GM12878 (cell line): ENCODE measurements at regions not wholly inside any gene's neighbourhood (a gene's known extent, or its start where the extent isn't known, plus 50 kb on each side); places are given as distances from the start of the nearest gene placed in this dataset.

Experiments
- ATAC-seq: fragments of 200-7000 bp; cut with Tn5 transposase; 3 replicates; pipeline ENCODE4 v1.9.1; 2020; ENCODE audit warnings: mild to moderate bottlenecking, moderate library complexity
- BruUV-seq: library from RNA; stranded (reverse); fragments of 400-500 nt; replicated peaks from 2 replicates; lab custom pipeline; 2021; lab: Mats Ljungman, UMichigan
- CTCF ChIA-PET: fragments of 300-600 bp; sonication (Branson Sonifier 250); formaldehyde crosslinking; extraction: SDS; loops from one replicate; lab custom pipeline; 2021; ENCODE audit warnings: inconsistent platforms; lab: Yijun Ruan, JAX
- POLR2A ChIA-PET: fragments of 350-600 bp; formaldehyde crosslinking; extraction: SDS; loops from one replicate; lab custom pipeline; 2021; ENCODE audit warnings: inconsistent platforms; lab: Charles Lee
- RAD21 ChIA-PET: fragments of 300-600 bp; sonication (Branson Sonifier 250); formaldehyde crosslinking; loops from one replicate; lab custom pipeline; 2023; ENCODE audit warnings: antibody characterized with exemption; ENCODE audit not compliant: unreplicated experiment; lab: Charles Lee
- SMC1A ChIA-PET: fragments of 300-600 bp; sonication (Branson Sonifier 250); formaldehyde crosslinking; loops from one replicate; lab custom pipeline; 2023; ENCODE audit not compliant: unreplicated experiment, uncharacterized antibody; lab: Charles Lee
- DNase-seq: peaks from one replicate; pipeline ENCODE4 v3.0.0-alpha.2; 2011; ENCODE audit warnings: low read depth, low spot score
- FAIRE-seq: peaks from 3 replicates; lab custom pipeline; 2011; peaks lifted over from hg19 to GRCh38; lab: Jason Lieb, UNC
- H2AFZ ChIP-seq: 2 replicates; pipeline ENCODE4 v1.6.0; 2011; ENCODE audit warnings: low read depth, low read length, control low read depth; ENCODE audit not compliant: control insufficient read depth
- H3K27ac ChIP-seq: 2 replicates; pipeline ENCODE4 v1.5.1; 2011; ENCODE audit warnings: control low read depth; ENCODE audit not compliant: control insufficient read depth, insufficient read depth
- H3K27me3 ChIP-seq, 2 experiments: replicated peaks in 1 of 2; 2 replicates each; pipeline versions ENCODE4 v1.6.0 to v1.6.1; 2011; ENCODE audit warnings: low read length in 1 of 2; ENCODE audit not compliant: control insufficient read depth in 2 of 2, insufficient read depth in 2 of 2
- H3K36me3 ChIP-seq, 2 experiments: 2 replicates each; pipeline ENCODE4 v1.5.1; 2011; ENCODE audit warnings: low read length in 1 of 2; ENCODE audit not compliant: control insufficient read depth in 2 of 2, insufficient read depth in 2 of 2
- H3K4me1 ChIP-seq: 2 replicates; pipeline ENCODE4 v1.6.1; 2011; ENCODE audit warnings: mild to moderate bottlenecking, low read length, moderate library complexity, mixed read lengths; ENCODE audit not compliant: control insufficient read depth, insufficient read depth
- H3K4me2 ChIP-seq: 2 replicates; pipeline ENCODE4 v1.6.0; 2011; ENCODE audit warnings: control low read depth; ENCODE audit not compliant: control insufficient read depth, insufficient read depth
- H3K4me3 ChIP-seq: fragments of 200-600 bp; sonication (generic); 2 replicates; pipeline ENCODE4 v1.5.1; 2016
- H3K79me2 ChIP-seq: 2 replicates; pipeline ENCODE4 v1.6.0; 2011; ENCODE audit warnings: low read length; ENCODE audit not compliant: control insufficient read depth, insufficient read depth
- H3K9ac ChIP-seq: 2 replicates; pipeline ENCODE4 v1.8.0; 2011; ENCODE audit warnings: low read length, control low read depth, mixed read lengths; ENCODE audit not compliant: control insufficient read depth, insufficient read depth
- H3K9me3 ChIP-seq: replicated peaks from 3 replicates; pipeline ENCODE4 v1.5.1; 2011; ENCODE audit warnings: mild to moderate bottlenecking, low read length; ENCODE audit not compliant: control insufficient read depth, insufficient read depth
- H4K20me1 ChIP-seq: 2 replicates; pipeline ENCODE4 v1.6.0; 2011; ENCODE audit not compliant: control insufficient read depth, insufficient read depth
- ATF7 ChIP-seq: fragments of 450-650 bp; IDR thresholded peaks from 2 replicates; pipeline ENCODE4 v1.6.1; 2016; ENCODE audit warnings: low read depth, mild to moderate bottlenecking
- E2F8 ChIP-seq: fragments of 450-650 bp; IDR thresholded peaks from 2 replicates; pipeline ENCODE4 v1.6.1; 2018; ENCODE audit warnings: mild to moderate bottlenecking, low read depth, moderate library complexity; ENCODE audit not compliant: partially characterized antibody
- FOXK2 ChIP-seq: fragments of 450-650 bp; IDR thresholded peaks from 2 replicates; pipeline ENCODE4 v1.6.1; 2017; ENCODE audit warnings: mild to moderate bottlenecking, moderate library complexity
- JUND ChIP-seq: IDR thresholded peaks from 2 replicates; pipeline ENCODE4 v1.6.1; 2012; ENCODE audit warnings: low read depth, mild to moderate bottlenecking, low read length, improper control_type of control experiment, moderate library complexity
- KAT2A ChIP-seq: conservative IDR thresholded peaks from 2 replicates; pipeline ENCODE4 v1.6.1; 2011; ENCODE audit warnings: low read depth, low read length; ENCODE audit not compliant: control insufficient read depth
- RCOR1 ChIP-seq: conservative IDR thresholded peaks from 2 replicates; pipeline ENCODE4 v1.6.1; 2012; ENCODE audit warnings: low read depth, low read length, improper control_type of control experiment
- REST ChIP-seq: IDR thresholded peaks from 2 replicates; pipeline ENCODE4 v1.6.1; 2012; ENCODE audit warnings: mild to moderate bottlenecking, low read depth, low read length
- ZNF207 ChIP-seq: fragments of 450-650 bp; IDR thresholded peaks from 2 replicates; pipeline ENCODE4 v1.6.1; 2014; ENCODE audit warnings: antibody characterized with exemption, mild to moderate bottlenecking, borderline replicate concordance
- WGBS: methylation state at CpG from one replicate; pipeline ENCODE4 v1.1.6; 2016; ENCODE audit warnings: low lambda C conversion rate; ENCODE audit not compliant: insufficient replicate concordance, insufficient coverage; ENCODE audit errors: missing lambda C conversion rate; 5-methylcytosine and 5-hydroxymethylcytosine counted together
- in situ Hi-C: fragments of 300-500 bp; cut with MboI; formaldehyde crosslinking; loops from 9 replicates; pipeline ENCODE4 v1.14.3; 2018; ENCODE audit warnings: mixed read lengths
- intact Hi-C: fragments of 100-400 bp; cut with micrococcal nuclease; formaldehyde crosslinking; loops from one replicate; pipeline ENCODE4 v1.14.2; 2022; ENCODE audit not compliant: unreplicated experiment

GRCh38 chr2:146388757-146389156, 1456.1 kb upstream of the ACVR2A start:
- Histone ChIP-seq H3K79me2 (no peaks in the 10 kb centered on the region), H3K9me3 (no peaks in the 10 kb centered on the region), H3K27me3 (no peaks in the 10 kb centered on the region), H4K20me1 (no peaks in the 10 kb centered on the region)
- in situ Hi-C loops: no loop called here
- no peak for DNase-seq
- no peak for TF ChIP-seq ATF7
- no peak for TF ChIP-seq JUND
- TF ChIP-seq KAT2A: no peak
- TF ChIP-seq REST: no peak
- TF ChIP-seq RCOR1: no peak
- no peak for TF ChIP-seq FOXK2
- no peak for TF ChIP-seq E2F8
- no peak for TF ChIP-seq ZNF207
- TF ChIP-seq, all 136 proteins: peak for 0
- BruUV-seq: no TSS peak
- Histone ChIP-seq H3K27ac (no peak overlapping the region), H2AFZ (no peak overlapping the region), H3K4me1 (no peaks in the 10 kb centered on the region), H3K36me3 (no peaks in the 10 kb centered on the region), H3K4me2 (no peak overlapping the region), H3K9ac (no peak overlapping the region), H3K4me3 (no peak overlapping the region)
- ChIA-PET SMC1A (no interaction called here), RAD21 (no interaction called here), CTCF (no interaction called here), POLR2A (no interaction called here)
- ATAC-seq (no peak), FAIRE-seq (no peak)
- 0% methylated on average over 2 of the region's 2 CpGs for WGBS
- intact Hi-C loops: no loop called here
